ENCODE measurements at regions not wholly inside any gene's neighbourhood (a gene's known extent, or its start where the extent isn't known, plus 50 kb on each side); places are given as distances from the start of the nearest gene placed in this dataset.

GRCh38 chr21:19608101-19608621 lies 1204.6 kb upstream of the TMPRSS15 start:
- Histone ChIP-seq H3K4me3 (no peak overlapping the region), H3K9me3 (ENCODE audit: low read depth) (no peaks in the 10 kb centered on the region), H3K4me2 (ENCODE audit: unreplicated experiment) (no peak overlapping the region), H4K20me1 (ENCODE audit: insufficient read depth) (no peaks in the 10 kb centered on the region), H3K4me1 (ENCODE audit: insufficient read depth) (no peaks in the 10 kb centered on the region), H3K27me3 (replicated peaks; ENCODE audit: insufficient read depth) (no peaks in the 10 kb centered on the region), H3K36me3 (ENCODE audit: low read depth) (no peaks in the 10 kb centered on the region), H3K79me2 (ENCODE audit: insufficient read depth) (no peaks in the 10 kb centered on the region), H2AFZ (no peak overlapping the region), H3K27ac (no peak overlapping the region), H3K9me2 (ENCODE audit: insufficient read depth) (no peaks in the 10 kb centered on the region), H3K9ac (no peak overlapping the region), H3F3A (ENCODE audit: insufficient read depth) (no peaks in the 10 kb centered on the region)
- 6 to 8% methylated on average over 4 of the region's 4 CpGs for WGBS, 2 experiments (ENCODE audit: low coverage in 1 of 2, low lambda C conversion rate in 2 of 2, missing lambda C conversion rate in 2 of 2)
- in situ Hi-C loops (cut with MboI): no loop called here
- no peak for DNase-seq
- TF ChIP-seq EZH2phosphoT487 (IDR thresholded peaks at IDR 0.05; ENCODE audit: insufficient read depth, low read depth) (no peak), EZH2 (IDR thresholded peaks at IDR 0.05; ENCODE audit: insufficient read depth, poor library complexity, severe bottlenecking) (no peak)

- Histone ChIP-seq H3K4me2 (ENCODE audit: unreplicated experiment) (no peak overlapping the region), H4K20me1 (ENCODE audit: insufficient read depth) (no peaks in the 10 kb centered on the region), H3K4me3 (no peak overlapping the region), H3K27ac (no peak overlapping the region), H3K9me2 (ENCODE audit: insufficient read depth) (no peaks in the 10 kb centered on the region), H3K9ac (no peak overlapping the region), H3K4me1 (ENCODE audit: insufficient read depth) (no peaks in the 10 kb centered on the region), H3K36me3 (ENCODE audit: low read depth) (no peaks in the 10 kb centered on the region), H2AFZ (no peak overlapping the region), H3K27me3 (replicated peaks; ENCODE audit: insufficient read depth) (no peaks in the 10 kb centered on the region), H3K79me2 (ENCODE audit: insufficient read depth) (no peaks in the 10 kb centered on the region), H3F3A (ENCODE audit: insufficient read depth) (no peaks in the 10 kb centered on the region), H3K9me3 (ENCODE audit: low read depth) (no peaks in the 10 kb centered on the region)
- TF ChIP-seq EZH2phosphoT487 (IDR thresholded peaks at IDR 0.05; ENCODE audit: insufficient read depth, low read depth) (no peak), EZH2 (IDR thresholded peaks at IDR 0.05; ENCODE audit: insufficient read depth, poor library complexity, severe bottlenecking) (no peak)
- WGBS, 2 experiments (ENCODE audit: low coverage in 1 of 2, low lambda C conversion rate in 2 of 2, missing lambda C conversion rate in 2 of 2): 12 to 20% methylated on average over 3 of the region's 3 CpGs
- in situ Hi-C loops (cut with MboI): no loop called here
- no peak for DNase-seq
These were observed 1206.0 kb upstream of the TMPRSS15 start for GRCh38 chr21:19609611-19610010.

- H3K4me1 ChIP-seq (ENCODE audit: insufficient read depth): no peaks in the 10 kb centered on the region
- peaks cover 2% of the 10 kb centered on the region for H3K9me3 ChIP-seq (ENCODE audit: low read depth)
- H3K79me2 ChIP-seq (ENCODE audit: insufficient read depth): no peaks in the 10 kb centered on the region
- no peak overlapping the region for H3K9ac ChIP-seq
- no peak overlapping the region for H3K4me2 ChIP-seq (ENCODE audit: unreplicated experiment)
- in situ Hi-C loops (cut with MboI): no loop called here
- H3K27ac ChIP-seq: no peak overlapping the region
- TF ChIP-seq EZH2 (IDR thresholded peaks at IDR 0.05; ENCODE audit: insufficient read depth, poor library complexity, severe bottlenecking) (no peak), EZH2phosphoT487 (IDR thresholded peaks at IDR 0.05; ENCODE audit: insufficient read depth, low read depth) (no peak)
- DNase-seq: no peak
- H3K4me3 ChIP-seq: no peak overlapping the region
- no peaks in the 10 kb centered on the region for H3K9me2 ChIP-seq (ENCODE audit: insufficient read depth)
- 19 to 25% methylated on average over 2 of the region's 2 CpGs for WGBS, 2 experiments (ENCODE audit: low coverage in 1 of 2, low lambda C conversion rate in 2 of 2, missing lambda C conversion rate in 2 of 2)
- no peak overlapping the region for H2AFZ ChIP-seq
- H4K20me1 ChIP-seq (ENCODE audit: insufficient read depth): no peaks in the 10 kb centered on the region
- no peaks in the 10 kb centered on the region for H3F3A ChIP-seq (ENCODE audit: insufficient read depth)
- H3K36me3 ChIP-seq (ENCODE audit: low read depth): no peaks in the 10 kb centered on the region
- no peaks in the 10 kb centered on the region for H3K27me3 ChIP-seq (replicated peaks; ENCODE audit: insufficient read depth)
These were observed 1218.4 kb upstream of the TMPRSS15 start for GRCh38 chr21:19621837-19622496.

GRCh38 chr21:19640964-19641363 lies 1237.4 kb upstream of the TMPRSS15 start:
- peaks cover 4% of the 10 kb centered on the region for H3K9me3 ChIP-seq (ENCODE audit: low read depth)
- no peak for TF ChIP-seq EZH2phosphoT487 (IDR thresholded peaks at IDR 0.05; ENCODE audit: insufficient read depth, low read depth)
- no peak for TF ChIP-seq EZH2 (IDR thresholded peaks at IDR 0.05; ENCODE audit: insufficient read depth, poor library complexity, severe bottlenecking)

More at GRCh38 chr21:19640964-19641363, 1237.4 kb upstream of the TMPRSS15 start:
- Histone ChIP-seq H3K4me1 (ENCODE audit: insufficient read depth) (no peaks in the 10 kb centered on the region), H3F3A (ENCODE audit: insufficient read depth) (no peaks in the 10 kb centered on the region), H3K4me2 (ENCODE audit: unreplicated experiment) (no peak overlapping the region), H3K79me2 (ENCODE audit: insufficient read depth) (no peaks in the 10 kb centered on the region), H3K36me3 (ENCODE audit: low read depth) (no peaks in the 10 kb centered on the region), H3K4me3 (no peak overlapping the region), H2AFZ (no peak overlapping the region), H3K27ac (no peak overlapping the region), H3K9ac (no peak overlapping the region), H3K27me3 (replicated peaks; ENCODE audit: insufficient read depth) (no peaks in the 10 kb centered on the region), H3K9me2 (ENCODE audit: insufficient read depth) (no peaks in the 10 kb centered on the region), H4K20me1 (ENCODE audit: insufficient read depth) (no peaks in the 10 kb centered on the region)
- 36 to 37% methylated on average over 7 of the region's 7 CpGs for WGBS, 2 experiments (ENCODE audit: low coverage in 1 of 2, low lambda C conversion rate in 2 of 2, missing lambda C conversion rate in 2 of 2)
- DNase-seq: no peak
- in situ Hi-C loops (cut with MboI): no loop called here
